GM18498 (cell line): ENCODE measurements at regions not wholly inside any gene's neighbourhood (a gene's known extent, or its start where the extent isn't known, plus 50 kb on each side); places are given as distances from the start of the nearest gene placed in this dataset.
"Not testable (repeated sequence)": the region's sequence is repeated elsewhere in the genome, so short reads cannot be mapped to it uniquely, and the experiment has no call there.

Source experiments
- ATAC-seq: cut with Tn5 transposase; IDR thresholded peaks from one replicate; pipeline ENCODE4 v1.9.1; 2021; ENCODE audit warnings: mild to moderate bottlenecking, moderate library complexity; ENCODE audit not compliant: unreplicated experiment

DNA sequence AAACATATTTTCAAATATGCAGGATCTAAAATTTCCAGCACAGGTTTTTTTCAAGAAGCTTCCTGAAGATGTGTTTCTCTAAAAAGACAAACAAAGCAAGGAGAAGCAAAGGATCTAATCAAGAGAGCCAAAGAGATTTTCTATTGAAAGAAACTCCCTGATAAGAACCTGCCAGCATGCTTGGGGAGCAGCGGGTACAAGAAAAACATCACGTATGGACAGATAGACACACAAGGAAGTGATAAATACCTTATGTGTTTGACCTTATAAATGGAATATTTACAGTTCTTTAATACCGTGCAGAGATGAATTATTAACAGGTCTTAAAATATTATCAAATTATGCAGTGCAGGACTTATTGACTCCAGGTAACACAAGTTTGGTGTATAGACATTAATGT lies 562.1 kb downstream of the DACH1 start:
- no peak for ATAC-seq

DNA sequence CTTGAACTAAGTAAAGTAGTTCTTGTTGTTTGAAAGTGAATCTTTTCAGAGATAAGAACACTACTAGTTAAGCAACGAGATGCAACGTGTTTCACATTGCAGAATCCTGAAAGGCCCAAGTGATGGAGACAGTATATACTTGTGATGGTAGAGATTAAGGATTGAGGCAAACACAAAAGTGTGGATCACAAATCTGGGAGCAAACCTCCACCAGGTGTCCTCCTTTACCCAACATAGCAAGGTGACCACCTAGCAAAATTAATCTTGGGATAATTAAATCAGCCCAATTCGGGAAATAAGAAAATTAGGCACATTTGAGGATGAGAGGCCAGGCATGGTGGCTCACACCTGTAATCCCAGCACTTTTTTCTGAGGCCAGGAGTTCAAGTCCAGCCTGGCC lies 563.9 kb downstream of the DACH1 start:
- no peak for ATAC-seq

DNA sequence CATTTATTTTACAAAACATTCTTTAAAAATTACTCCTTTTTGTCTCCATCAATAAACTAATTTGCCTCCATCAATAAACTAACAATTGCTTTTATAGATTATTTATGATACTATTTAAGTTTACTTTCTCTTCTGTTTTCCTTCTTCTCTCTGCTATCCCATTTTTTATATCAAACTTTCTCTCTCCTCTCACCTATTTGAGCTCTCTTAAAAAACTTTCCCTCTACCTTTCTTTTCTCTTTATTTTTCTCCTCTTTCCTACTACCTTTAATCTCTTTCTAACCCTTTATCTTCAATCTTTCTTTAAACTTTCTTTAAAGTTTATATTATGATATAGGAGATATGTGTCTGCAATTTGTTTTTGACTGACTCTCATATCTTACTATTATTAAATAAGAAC lies 566.4 kb downstream of the DACH1 start:
- no peak for ATAC-seq

DNA sequence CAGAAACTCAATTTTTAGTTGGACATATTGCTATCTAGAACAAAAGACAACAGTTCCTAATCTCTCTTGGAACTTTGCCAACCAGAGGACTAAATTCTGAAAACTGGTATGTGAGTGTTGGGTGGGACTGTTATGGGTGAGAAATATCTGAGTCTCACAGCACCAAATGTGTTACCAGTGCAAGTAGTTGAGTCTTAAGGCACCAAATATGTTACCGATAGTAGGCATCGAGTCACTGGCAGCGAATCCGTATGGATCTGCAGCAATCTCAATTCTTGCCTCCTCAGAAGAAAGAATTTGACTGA lies 575.2 kb downstream of the DACH1 start:
- ATAC-seq = peak; percentile 12

DNA sequence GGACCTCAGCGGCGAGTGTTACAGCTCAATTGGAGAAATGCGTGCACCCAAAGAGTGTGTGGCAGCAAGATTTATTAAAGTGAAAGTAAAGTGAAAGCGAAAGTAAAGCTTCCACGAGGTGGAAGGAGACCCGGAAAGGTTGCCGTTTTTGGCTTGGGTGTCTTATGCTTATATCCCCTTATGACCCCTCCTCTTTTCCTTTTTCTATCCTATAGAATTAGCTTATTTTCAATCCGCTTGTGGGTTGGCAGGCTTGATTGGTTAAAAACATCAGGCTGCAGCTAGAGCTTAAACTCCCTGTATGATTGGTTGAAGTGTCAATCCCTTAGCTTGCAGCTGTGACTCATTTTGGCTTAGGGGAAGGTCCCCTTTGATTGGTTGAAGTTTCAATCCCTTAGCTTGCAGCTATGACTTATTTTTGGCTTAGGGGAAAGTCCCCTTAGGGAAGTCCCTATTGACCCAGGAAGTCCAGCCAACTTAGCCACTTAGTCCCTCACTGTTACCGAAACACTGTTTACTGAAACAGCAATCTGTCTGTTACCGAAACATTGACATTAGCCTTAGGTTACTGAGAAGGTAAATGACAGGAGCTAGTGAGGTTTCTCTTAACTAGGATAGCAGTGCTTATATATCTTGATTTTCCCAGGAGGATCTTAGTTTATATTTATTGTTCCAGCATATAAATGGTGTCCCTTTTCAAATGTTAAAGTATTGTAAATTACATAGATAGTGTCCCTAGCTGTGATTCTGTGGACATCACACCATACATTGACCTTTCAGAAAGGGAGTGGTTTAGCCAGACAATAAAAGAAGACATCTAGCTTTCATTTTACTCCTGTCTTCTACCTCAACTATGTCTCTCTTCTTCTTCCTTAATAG lies 575.8 kb downstream of the DACH1 start:
- ATAC-seq = peak; percentile 88

DNA sequence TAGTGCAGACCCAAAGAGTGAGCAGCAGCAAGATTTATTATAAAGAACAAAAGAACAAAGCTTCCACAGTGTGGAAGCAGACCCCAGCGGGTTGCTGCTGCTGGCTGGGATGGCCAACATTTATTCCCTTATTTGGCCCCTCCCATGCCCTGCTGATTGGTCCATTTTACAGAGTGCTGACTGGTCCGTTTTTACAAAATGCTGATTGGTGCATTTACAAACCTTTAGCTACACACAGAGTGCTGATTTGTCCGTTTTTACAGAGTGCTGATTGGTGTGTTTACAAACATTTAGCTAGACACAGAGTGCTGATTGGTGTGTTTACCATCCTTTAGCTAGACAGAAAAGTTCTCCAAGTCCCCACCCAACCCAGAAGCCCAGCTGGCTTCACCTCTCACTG lies 577.0 kb downstream of the DACH1 start:
- not testable (repeated sequence) for ATAC-seq

DNA sequence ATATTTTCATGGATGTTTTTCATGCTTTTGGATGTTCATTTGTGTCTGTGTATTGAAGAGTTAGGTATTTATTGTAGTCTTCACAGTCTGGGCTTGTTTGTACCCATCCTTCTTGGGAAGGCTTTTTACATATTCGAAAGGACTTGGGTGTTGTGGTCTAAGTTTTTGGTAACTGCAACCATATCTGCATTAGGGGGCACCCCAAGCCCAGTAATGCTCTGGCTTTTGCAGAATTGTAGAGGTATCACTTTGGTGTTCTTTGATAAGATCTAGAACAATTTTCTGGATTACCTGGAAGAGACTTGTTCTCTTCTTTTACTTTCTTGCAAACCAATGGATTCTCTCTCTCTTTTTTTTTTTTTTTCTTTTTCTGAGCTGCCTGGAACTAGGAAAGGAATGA lies 581.3 kb downstream of the DACH1 start:
- peak; percentile 49 for ATAC-seq

DNA sequence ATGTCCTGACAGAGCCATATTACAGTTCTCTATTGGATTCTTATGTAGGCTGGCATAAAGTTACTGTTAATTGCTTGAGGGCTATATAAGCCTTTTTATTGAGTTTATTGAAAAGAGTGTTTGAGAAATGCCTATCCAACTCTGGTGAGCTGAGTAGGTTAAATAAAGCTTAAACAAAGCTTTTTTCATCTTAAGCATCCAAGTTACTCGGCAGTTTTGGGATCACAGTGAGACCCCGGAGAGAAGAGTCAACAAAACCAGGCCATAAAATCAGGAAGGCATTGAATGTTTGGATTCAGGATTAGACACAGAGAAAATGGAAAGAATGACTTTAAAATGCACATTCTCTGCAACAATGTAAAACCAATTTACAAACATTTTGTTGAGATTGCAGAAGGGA lies 588.5 kb downstream of the DACH1 start:
- ATAC-seq = no peak

DNA sequence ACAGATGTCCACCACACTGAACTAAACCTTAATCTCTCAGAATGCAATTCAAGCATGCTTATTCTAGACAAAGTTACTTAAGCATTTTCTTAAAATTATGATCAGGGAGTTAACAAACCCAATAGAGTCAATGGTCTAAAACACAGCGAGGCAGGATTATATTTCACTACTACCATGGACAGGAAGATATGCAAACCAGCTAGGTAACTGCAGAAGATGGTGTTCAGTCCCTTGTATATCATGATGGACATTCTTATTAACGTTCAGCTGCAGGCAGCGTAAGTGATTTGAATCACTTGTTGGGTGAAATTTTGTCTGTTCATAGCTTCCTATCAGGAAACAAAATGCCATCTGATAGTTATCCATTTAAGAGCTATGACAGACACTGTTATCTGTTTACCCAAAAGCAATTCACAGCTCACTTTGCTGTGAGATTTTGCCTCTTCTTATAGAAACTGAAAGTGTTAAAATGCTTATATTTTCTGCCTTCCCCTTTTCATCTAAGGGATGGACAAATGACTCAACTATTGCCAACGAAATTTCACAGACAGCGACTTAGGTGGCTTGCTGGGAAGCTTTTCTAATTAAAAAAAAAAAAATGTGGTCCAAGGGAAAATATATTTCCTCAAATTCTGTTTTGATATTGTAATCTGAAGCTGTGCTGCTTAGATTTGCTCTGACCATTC lies 591.9 kb downstream of the DACH1 start:
- peak; percentile 87 for ATAC-seq

DNA sequence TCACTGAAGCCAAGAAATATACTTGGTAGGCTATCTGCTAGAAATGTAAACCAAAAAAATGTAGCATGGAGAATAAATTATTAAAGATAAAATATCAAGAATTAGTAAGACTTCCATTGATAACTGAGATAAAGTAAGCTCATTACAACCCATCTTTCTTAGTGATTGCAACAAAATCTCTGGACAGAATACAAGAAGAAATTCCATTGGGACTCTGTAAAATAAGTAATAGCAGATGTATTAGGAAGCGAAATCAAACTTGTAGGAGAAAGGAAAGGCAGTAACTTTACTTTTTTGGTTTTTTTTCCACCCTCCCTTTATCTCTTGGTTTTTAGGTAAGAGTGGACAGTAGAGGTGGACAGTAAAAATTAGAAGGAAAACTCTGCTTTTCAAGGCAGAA lies 605.7 kb downstream of the DACH1 start:
- no peak for ATAC-seq

DNA sequence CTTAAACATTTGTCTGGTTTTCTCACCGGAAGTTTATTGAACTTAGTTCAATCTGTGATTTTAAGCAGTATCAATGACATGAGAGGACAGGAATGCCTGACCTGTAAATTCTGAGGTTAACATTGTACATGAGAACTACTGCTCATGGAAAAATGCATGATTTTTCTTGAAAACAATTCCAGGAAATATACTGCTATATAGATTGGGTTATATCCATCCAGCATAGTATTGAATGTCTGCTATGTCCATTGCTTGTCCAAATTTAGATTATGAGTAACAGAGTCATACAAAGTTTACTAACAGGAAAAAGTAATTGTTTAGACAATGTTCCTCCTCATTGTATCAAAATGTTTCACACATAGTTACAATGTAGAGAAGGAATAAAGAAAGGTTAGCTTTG lies 606.8 kb downstream of the DACH1 start:
- ATAC-seq = no peak

DNA sequence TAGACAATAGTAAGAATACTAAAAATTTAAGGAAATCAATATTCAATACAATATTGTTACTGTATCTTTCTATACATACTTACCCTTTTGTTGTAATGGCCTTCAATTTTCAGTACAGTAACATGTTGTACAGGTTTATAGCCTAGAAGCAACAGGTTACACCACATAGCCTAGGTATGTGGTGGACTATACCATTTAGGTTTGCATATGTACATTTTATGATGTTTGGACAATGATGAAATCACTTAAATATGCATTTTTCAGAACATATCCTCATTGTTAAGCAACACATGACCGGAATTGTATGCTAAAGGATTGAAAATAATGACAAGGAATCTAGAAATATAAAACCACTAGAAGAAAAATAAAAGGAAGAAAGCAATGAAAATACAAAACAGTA lies 611.4 kb downstream of the DACH1 start:
- no peak for ATAC-seq

DNA sequence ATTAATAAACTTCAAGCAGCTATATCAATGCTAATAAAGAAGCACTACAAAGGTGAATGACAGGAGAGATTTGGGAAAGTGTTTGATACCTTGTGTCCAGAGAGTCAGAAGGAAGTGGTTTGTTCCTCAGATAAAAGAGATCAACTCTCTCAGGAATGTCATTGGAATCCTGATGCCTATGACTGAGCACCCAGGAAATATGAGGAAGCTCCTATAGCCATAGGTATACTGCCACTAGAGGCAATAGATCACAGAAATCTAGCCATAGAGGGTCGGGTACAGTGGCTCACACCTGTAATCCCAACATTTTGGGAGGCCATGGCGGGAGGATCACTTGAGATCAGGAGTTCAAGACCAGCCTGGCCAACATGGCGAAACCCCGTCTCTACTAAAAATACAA lies 612.6 kb downstream of the DACH1 start:
- ATAC-seq = no peak

DNA sequence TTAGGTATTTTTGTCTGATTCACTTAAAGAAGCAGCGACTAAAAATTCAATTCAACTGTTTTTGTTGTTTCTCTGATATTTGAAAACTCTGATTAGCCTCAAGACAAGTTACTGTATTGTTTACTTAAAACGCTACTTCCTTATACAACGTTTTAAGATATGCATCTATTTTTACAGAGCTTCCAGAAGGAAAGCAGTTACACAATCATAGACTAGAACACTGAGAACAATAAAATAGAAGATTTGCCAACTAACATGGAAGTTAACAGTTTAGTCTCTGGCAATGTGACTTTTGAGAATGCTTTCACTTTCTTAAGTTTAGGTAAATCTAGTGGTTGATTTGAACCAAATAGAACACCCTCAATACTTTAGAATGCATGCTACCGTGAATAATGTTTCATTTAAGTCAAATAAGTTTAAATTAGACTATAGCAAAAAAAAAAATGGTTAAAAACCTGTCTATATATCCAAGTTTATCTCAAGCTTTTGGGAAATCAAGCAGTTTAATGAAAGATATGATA lies 614.8 kb downstream of the DACH1 start:
- no peak for ATAC-seq

DNA sequence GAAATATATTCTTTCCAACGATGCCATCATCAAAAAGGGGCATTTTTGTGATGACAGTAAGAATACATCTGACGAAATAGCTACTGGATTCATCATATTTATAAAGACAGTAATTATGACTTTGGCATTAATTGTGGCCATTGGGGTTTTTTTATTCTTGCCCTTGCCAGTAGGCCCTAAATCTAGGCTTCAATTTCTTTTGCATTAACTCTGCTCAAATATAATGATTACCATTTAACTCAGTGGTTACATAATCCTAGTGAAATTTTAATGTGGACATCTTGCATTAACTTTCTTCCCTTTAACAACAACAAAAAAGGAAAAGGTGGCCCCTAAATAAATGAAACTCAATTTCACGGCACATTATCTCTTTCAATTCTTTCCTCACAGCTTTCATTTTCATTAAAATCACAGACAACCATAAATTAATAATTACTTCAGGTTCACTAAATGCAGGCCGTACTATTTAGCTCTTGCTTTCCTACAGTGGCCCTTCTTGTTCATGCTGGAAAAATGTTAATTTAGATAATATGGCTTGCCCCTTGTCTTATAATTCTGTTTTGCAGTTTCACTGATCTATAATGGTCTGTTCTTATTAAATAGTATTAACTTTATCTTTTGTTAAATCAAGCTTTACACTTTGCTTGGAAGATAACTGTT lies 615.6 kb downstream of the DACH1 start:
- no peak for ATAC-seq

DNA sequence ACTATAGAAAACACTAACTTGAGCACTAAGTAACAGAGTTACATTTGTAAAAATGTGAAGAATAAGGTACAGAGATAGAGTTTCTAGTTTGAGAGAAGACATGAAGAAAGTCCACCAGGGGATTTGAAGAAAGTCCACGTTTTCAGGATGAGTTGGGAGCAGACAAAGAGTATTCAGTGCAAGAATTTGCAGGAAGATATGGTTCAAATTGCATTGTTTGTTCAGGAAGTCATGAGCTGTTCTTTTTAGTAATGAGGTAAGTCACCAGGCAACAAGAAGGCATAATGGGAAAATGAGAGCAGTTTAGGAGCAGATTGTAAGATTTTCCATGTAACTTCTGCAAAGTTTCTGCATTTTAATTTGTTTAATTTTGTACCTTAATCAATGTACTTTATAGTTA lies 618.0 kb downstream of the DACH1 start:
- ATAC-seq = no peak

DNA sequence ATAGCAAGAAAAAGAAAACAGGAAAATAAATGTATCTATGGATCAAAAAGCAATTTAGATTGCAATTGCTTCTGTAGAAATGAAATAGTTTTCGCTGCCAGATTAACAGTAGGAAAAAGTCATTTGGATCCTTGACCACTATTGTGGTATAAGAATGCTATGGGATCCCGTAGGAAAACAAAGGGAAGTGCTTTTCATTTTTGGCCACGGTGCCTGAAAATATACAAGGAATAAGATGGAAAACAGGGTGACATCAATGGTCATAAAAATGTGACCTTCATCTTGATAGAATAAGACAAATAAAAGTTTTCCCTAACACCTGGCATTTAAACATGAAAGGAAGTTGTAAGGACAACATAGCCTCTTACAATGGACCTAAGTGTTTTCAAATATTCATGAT lies 622.8 kb downstream of the DACH1 start:
- ATAC-seq = no peak

DNA sequence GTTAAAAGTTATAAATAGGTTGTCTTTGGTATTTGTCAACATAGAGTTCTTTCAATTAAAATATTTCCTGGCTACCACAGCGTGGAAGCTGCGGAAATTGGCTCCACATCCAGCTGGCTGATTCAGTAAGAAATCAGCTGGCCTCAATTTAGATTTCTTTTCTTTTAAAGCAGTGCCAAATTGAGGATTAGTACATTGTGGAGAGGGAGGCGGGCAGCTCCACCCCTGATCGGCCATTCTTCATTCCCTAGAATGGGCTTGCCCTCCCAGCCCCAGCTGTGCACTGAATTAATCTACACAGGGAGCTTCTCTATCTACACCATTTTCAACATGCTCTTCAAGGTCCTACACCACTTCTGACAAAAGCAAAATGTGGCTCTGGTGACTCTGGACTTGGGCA lies 624.8 kb downstream of the DACH1 start:
- ATAC-seq = no peak

DNA sequence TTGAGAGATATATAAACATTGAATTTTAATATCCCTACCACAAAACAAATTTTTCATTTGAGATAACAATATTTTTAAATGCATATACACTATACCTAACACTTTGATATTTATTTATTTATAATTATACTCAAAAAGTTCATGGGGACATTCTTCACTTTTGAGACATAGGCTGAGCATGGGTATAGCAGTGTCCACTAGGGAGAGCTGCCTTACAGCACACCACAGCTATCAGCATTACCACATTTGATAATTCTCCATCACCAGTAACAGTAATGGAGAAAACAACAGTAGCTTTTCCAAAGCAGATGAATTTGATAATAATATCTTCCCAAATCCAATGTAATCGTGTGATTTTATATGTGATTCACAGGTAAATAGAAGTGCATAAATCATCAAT lies 626.1 kb downstream of the DACH1 start:
- peak; percentile 61 for ATAC-seq

DNA sequence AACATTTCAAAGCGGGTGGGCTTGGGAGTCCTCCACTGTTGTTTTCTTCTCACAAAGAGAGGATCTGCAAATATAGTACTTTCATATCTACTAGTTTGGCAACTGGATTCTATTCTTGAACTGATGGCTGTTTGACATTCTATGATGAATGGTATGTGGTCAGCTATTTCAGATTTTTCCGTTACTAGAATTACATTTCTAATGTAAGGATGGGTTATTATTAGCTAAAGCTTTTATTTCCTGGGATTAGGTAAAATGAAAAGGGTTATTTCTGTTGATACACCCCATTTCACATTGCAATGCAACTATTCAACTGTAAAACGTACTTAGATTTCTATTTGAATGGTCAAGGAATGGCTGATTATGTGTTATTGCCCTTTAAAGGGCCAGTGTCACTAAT lies 629.7 kb downstream of the DACH1 start:
- ATAC-seq = no peak

DNA sequence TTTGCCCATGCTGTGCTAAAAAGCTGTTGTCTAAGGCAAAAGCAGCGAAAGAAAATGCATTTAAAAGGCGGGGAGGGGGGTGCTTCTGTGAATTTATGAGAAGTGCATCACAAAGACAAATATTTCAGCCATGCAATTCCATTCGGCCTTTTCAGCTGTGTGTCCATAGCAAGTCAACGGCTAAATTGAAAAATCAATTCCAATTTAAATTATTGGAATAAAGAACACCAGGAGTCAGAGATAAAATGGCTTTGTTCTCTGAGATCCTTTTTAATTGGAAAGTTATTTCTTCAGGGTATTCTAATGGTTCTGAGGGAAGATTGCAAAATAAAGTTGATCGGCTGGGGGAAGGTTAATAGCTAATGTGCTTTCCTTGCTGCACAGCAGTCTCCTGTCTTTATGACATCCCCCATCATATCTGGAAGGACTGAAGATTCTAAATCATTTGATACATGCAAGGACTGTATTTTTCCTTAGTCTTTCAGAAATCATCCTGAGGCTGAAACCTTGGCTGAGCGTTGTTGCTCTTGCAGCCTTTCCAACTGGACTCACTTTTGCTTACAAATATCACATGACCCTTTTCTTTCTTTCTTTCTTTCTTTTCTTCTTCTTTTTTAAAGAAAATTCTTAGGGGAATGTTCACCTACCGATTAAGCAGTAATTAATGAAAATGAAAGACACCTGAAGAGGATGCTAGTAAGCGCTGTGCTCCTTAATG lies 647.1 kb downstream of the DACH1 start:
- no peak for ATAC-seq
